Activated CD8-positive, alpha-beta T cell treated with anti-CD3 and anti-CD28 coated beads, Interleukin-2, amount 10 ng/mL, durations not matched to agents 7 days and 5 days (primary cell): ENCODE measurements at regions not wholly inside any gene's neighbourhood (a gene's known extent, or its start where the extent isn't known, plus 50 kb on each side); places are given as distances from the start of the nearest gene placed in this dataset.
"Not testable (repeated sequence)": the region's sequence is repeated elsewhere in the genome, so short reads cannot be mapped to it uniquely, and the experiment has no call there.

Experiments
- ATAC-seq: fragments of 150-1000 bp; cut with Tn5 transposase; one replicate; pipeline ENCODE4 v1.10.0; 2021; ENCODE audit warnings: moderate library complexity
- CTCF ChIA-PET: fragments of 350-600 bp; sonication (Branson Sonifier 250); formaldehyde crosslinking; loops from one replicate; lab custom pipeline; 2021; ENCODE audit warnings: antibody characterized with exemption; lab: Charles Lee
- POLR2A ChIA-PET: fragments of 350-600 bp; sonication (Branson Sonifier 250); formaldehyde crosslinking; loops from one replicate; lab custom pipeline; 2021; ENCODE audit warnings: antibody characterized with exemption; lab: Charles Lee
- DNase-seq: peaks from one replicate; pipeline ENCODE4 v3.0.0-alpha.2; 2020
- H3K27ac Mint-ChIP-seq: one replicate; pipeline ENCODE4 v1.8.0; 2021; ENCODE audit warnings: mild to moderate bottlenecking, mixed read lengths
- H3K27me3 Mint-ChIP-seq: one replicate; pipeline ENCODE4 v1.8.0; 2021; ENCODE audit warnings: low read depth, mixed read lengths
- H3K36me3 Mint-ChIP-seq: one replicate; pipeline ENCODE4 v1.8.0; 2021; ENCODE audit warnings: low read depth, mixed read lengths
- H3K4me1 Mint-ChIP-seq: one replicate; pipeline ENCODE4 v1.8.0; 2021; ENCODE audit warnings: low read depth, mixed read lengths
- H3K4me3 Mint-ChIP-seq: one replicate; pipeline ENCODE4 v1.8.0; 2021; ENCODE audit warnings: mild to moderate bottlenecking, mixed read lengths
- H3K9me3 Mint-ChIP-seq: one replicate; pipeline ENCODE4 v1.8.0; 2022; ENCODE audit warnings: mixed read lengths; ENCODE audit not compliant: insufficient read depth

GRCh38 chr5:87776785-87777184 lies 364.1 kb upstream of the CCNH start:
- Mint-ChIP-seq H3K27me3 (peaks cover 8% of the 10 kb centered on the region), H3K27ac (no peak overlapping the region), H3K36me3 (no peaks in the 10 kb centered on the region), H3K9me3 (no peaks in the 10 kb centered on the region), H3K4me1 (no peaks in the 10 kb centered on the region), H3K4me3 (no peak overlapping the region)
- CTCF ChIA-PET, result no interaction called here
- POLR2A ChIA-PET, result no interaction called here
- no peak for ATAC-seq
- no peak for DNase-seq

GRCh38 chr5:87776302-87776701 lies 363.6 kb upstream of the CCNH start:
- POLR2A ChIA-PET, H3K27me3 Mint-ChIP-seq, H3K9me3 Mint-ChIP-seq, DNase-seq, H3K4me1 Mint-ChIP-seq, H3K36me3 Mint-ChIP-seq, CTCF ChIA-PET, H3K27ac Mint-ChIP-seq, ATAC-seq, H3K4me3 Mint-ChIP-seq: not testable (repeated sequence)

- ChIA-PET POLR2A (no interaction called here), CTCF (no interaction called here)
- H3K36me3 Mint-ChIP-seq, result no peaks in the 10 kb centered on the region
- H3K27ac Mint-ChIP-seq, result no peak overlapping the region
- no peak overlapping the region for H3K4me3 Mint-ChIP-seq
- no peaks in the 10 kb centered on the region for H3K9me3 Mint-ChIP-seq
- peaks cover 9% of the 10 kb centered on the region for H3K27me3 Mint-ChIP-seq
- ATAC-seq (no peak), DNase-seq (no peak)
- no peaks in the 10 kb centered on the region for H3K4me1 Mint-ChIP-seq
Observed at GRCh38 chr5:87775228-87775627, 362.5 kb upstream of the CCNH start.

- ATAC-seq (no peak), DNase-seq (no peak)
- H3K36me3 Mint-ChIP-seq, result no peaks in the 10 kb centered on the region
- no peak overlapping the region for H3K4me3 Mint-ChIP-seq
- CTCF ChIA-PET, result no interaction called here
- POLR2A ChIA-PET, result no interaction called here
- H3K27me3 Mint-ChIP-seq, result peaks cover 11% of the 10 kb centered on the region
- H3K4me1 Mint-ChIP-seq, result no peaks in the 10 kb centered on the region
- H3K27ac Mint-ChIP-seq, result no peak overlapping the region
- H3K9me3 Mint-ChIP-seq, result no peaks in the 10 kb centered on the region
Observed at GRCh38 chr5:87774804-87775203, 362.1 kb upstream of the CCNH start.

GRCh38 chr5:87770601-87771121 lies 357.9 kb upstream of the CCNH start:
- H3K9me3 Mint-ChIP-seq, result no peaks in the 10 kb centered on the region
- H3K27me3 Mint-ChIP-seq, result peaks cover 18% of the 10 kb centered on the region
- no peak overlapping the region for H3K4me3 Mint-ChIP-seq
- no peaks in the 10 kb centered on the region for H3K36me3 Mint-ChIP-seq
- ATAC-seq, result no peak
- DNase-seq, result no peak
- no peaks in the 10 kb centered on the region for H3K4me1 Mint-ChIP-seq
- ChIA-PET POLR2A (no interaction called here), CTCF (interaction anchor here (0.8 kb wide), 1 partner anchor 928 kb away, joined by 3 read pairs; no protein-coding TSS in a partner anchor)
- no peak overlapping the region for H3K27ac Mint-ChIP-seq

GRCh38 chr5:87770016-87770570 lies 357.4 kb upstream of the CCNH start:
- no peak for ATAC-seq
- CTCF ChIA-PET, result no interaction called here
- no peaks in the 10 kb centered on the region for H3K4me1 Mint-ChIP-seq
- POLR2A ChIA-PET, result no interaction called here
- peaks cover 18% of the 10 kb centered on the region for H3K27me3 Mint-ChIP-seq
- H3K36me3 Mint-ChIP-seq, result no peaks in the 10 kb centered on the region
- H3K4me3 Mint-ChIP-seq, result no peak overlapping the region
- no peak for DNase-seq
- no peaks in the 10 kb centered on the region for H3K9me3 Mint-ChIP-seq
- H3K27ac Mint-ChIP-seq, result no peak overlapping the region

- Mint-ChIP-seq H3K4me1 (no peaks in the 10 kb centered on the region), H3K4me3 (no peak overlapping the region), H3K27me3 (peaks cover 15% of the 10 kb centered on the region), H3K9me3 (no peaks in the 10 kb centered on the region), H3K36me3 (no peaks in the 10 kb centered on the region), H3K27ac (no peak overlapping the region)
- no peak for ATAC-seq
- no peak for DNase-seq
- ChIA-PET CTCF (interaction anchor here (1.2 kb wide), 1 partner anchor 13 kb away, joined by 3 read pairs; no protein-coding TSS in a partner anchor), POLR2A (no interaction called here)
Observed at GRCh38 chr5:87769157-87769556, 356.4 kb upstream of the CCNH start.

GRCh38 chr5:87768190-87768589 lies 355.5 kb upstream of the CCNH start:
- POLR2A ChIA-PET, result no interaction called here
- Mint-ChIP-seq H3K27ac (no peak overlapping the region), H3K36me3 (no peaks in the 10 kb centered on the region), H3K9me3 (no peaks in the 10 kb centered on the region), H3K4me1 (no peaks in the 10 kb centered on the region), H3K4me3 (no peak overlapping the region), H3K27me3 (peaks cover 12% of the 10 kb centered on the region)
- no peak for DNase-seq
- CTCF ChIA-PET, result interaction anchor here (1.2 kb wide), 1 partner anchor 14 kb away, joined by 3 read pairs; no protein-coding TSS in a partner anchor
- no peak for ATAC-seq

GRCh38 chr5:87765009-87765408 lies 352.3 kb upstream of the CCNH start:
- H3K27me3 Mint-ChIP-seq, result peaks cover 7% of the 10 kb centered on the region
- POLR2A ChIA-PET, result no interaction called here
- no peak overlapping the region for H3K4me3 Mint-ChIP-seq
- no peaks in the 10 kb centered on the region for H3K9me3 Mint-ChIP-seq
- H3K4me1 Mint-ChIP-seq, result no peaks in the 10 kb centered on the region
- H3K36me3 Mint-ChIP-seq, result no peaks in the 10 kb centered on the region
- CTCF ChIA-PET, result interaction anchor here (1.0 kb wide), 1 partner anchor 16 kb away, joined by 3 read pairs; no protein-coding TSS in a partner anchor
- no peak for DNase-seq
- ATAC-seq, result no peak
- no peak overlapping the region for H3K27ac Mint-ChIP-seq

- no peak for ATAC-seq
- no peak overlapping the region for H3K27ac Mint-ChIP-seq
- H3K27me3 Mint-ChIP-seq, result no peaks in the 10 kb centered on the region
- H3K36me3 Mint-ChIP-seq, result no peaks in the 10 kb centered on the region
- CTCF ChIA-PET, result no interaction called here
- H3K4me3 Mint-ChIP-seq, result no peak overlapping the region
- H3K4me1 Mint-ChIP-seq, result no peaks in the 10 kb centered on the region
- POLR2A ChIA-PET, result no interaction called here
- H3K9me3 Mint-ChIP-seq, result no peaks in the 10 kb centered on the region
- no peak for DNase-seq
Observed at GRCh38 chr5:87762631-87763030, 349.9 kb upstream of the CCNH start.

GRCh38 chr5:87756951-87757350 lies 344.2 kb upstream of the CCNH start:
- Mint-ChIP-seq H3K27ac (no peak overlapping the region), H3K9me3 (no peaks in the 10 kb centered on the region), H3K27me3 (peaks cover 5% of the 10 kb centered on the region), H3K36me3 (no peaks in the 10 kb centered on the region), H3K4me1 (no peaks in the 10 kb centered on the region), H3K4me3 (no peak overlapping the region)
- ChIA-PET POLR2A (no interaction called here), CTCF (no interaction called here)
- DNase-seq (no peak), ATAC-seq (no peak)

- ChIA-PET POLR2A (no interaction called here), CTCF (no interaction called here)
- no peak for DNase-seq
- ATAC-seq, result no peak
- no peaks in the 10 kb centered on the region for H3K4me1 Mint-ChIP-seq
- H3K4me3 Mint-ChIP-seq, result no peak overlapping the region
- H3K9me3 Mint-ChIP-seq, result no peaks in the 10 kb centered on the region
- no peaks in the 10 kb centered on the region for H3K36me3 Mint-ChIP-seq
- peaks cover 5% of the 10 kb centered on the region for H3K27me3 Mint-ChIP-seq
- no peak overlapping the region for H3K27ac Mint-ChIP-seq
Observed at GRCh38 chr5:87755360-87755759, 342.6 kb upstream of the CCNH start.
